OCI-LY7 (cell line): ENCODE measurements at regions not wholly inside any gene's neighbourhood (a gene's known extent, or its start where the extent isn't known, plus 50 kb on each side); places are given as distances from the start of the nearest gene placed in this dataset.

Source experiments
- BruUV-seq: library from RNA; stranded (reverse); fragments of 400-500 nt; replicated peaks from 2 replicates; lab custom pipeline; 2021; lab: Mats Ljungman, UMichigan
- CTCF ChIA-PET: fragments of 300-600 bp; sonication (Branson Sonifier 250); formaldehyde crosslinking; loops from one replicate; lab custom pipeline; 2022; ENCODE audit warnings: antibody characterized with exemption; ENCODE audit not compliant: unreplicated experiment; lab: Charles Lee
- POLR2A ChIA-PET: fragments of 300-600 bp; sonication (Branson Sonifier 250); formaldehyde crosslinking; loops from one replicate; lab custom pipeline; 2022; ENCODE audit warnings: antibody characterized with exemption; lab: Charles Lee
- DNase-seq: peaks from one replicate; pipeline ENCODE4 v3.0.0-alpha.2; 2015; ENCODE audit warnings: low spot score
- H2AFZ ChIP-seq: fragments of 200-600 bp; sonication (generic), shearing (Covaris generic); 2 replicates; pipeline ENCODE4 v1.6.1; 2014; ENCODE audit warnings: mild to moderate bottlenecking, antibody characterized with exemption, low read length, moderate library complexity
- H3K27ac ChIP-seq: fragments of 200-600 bp; sonication (generic); 2 replicates; pipeline ENCODE4 v1.5.1; 2014; ENCODE audit warnings: mixed run types, low read depth, mild to moderate bottlenecking, moderate library complexity, low read length, inconsistent platforms; ENCODE audit not compliant: poor library complexity, severe bottlenecking
- H3K36me3 ChIP-seq: fragments of 200-600 bp; sonication (generic); 2 replicates; pipeline ENCODE4 v1.6.1; 2014; ENCODE audit warnings: mild to moderate bottlenecking, antibody characterized with exemption, low read length, moderate library complexity, mixed read lengths; ENCODE audit not compliant: insufficient read depth
- H3K4me1 ChIP-seq: fragments of 200-600 bp; sonication (generic); 2 replicates; pipeline ENCODE4 v1.5.1; 2014; ENCODE audit warnings: mild to moderate bottlenecking, low read length; ENCODE audit not compliant: insufficient read depth, poor library complexity, severe bottlenecking
- H3K4me2 ChIP-seq: fragments of 200-600 bp; sonication (generic); 2 replicates; pipeline ENCODE4 v1.6.1; 2014; ENCODE audit warnings: mild to moderate bottlenecking, low read length
- H3K4me3 ChIP-seq: fragments of 200-600 bp; sonication (generic); 2 replicates; pipeline ENCODE4 v1.5.1; 2014; ENCODE audit warnings: mild to moderate bottlenecking, low read depth, low read length; ENCODE audit not compliant: poor library complexity, severe bottlenecking
- H3K79me2 ChIP-seq: fragments of 200-600 bp; sonication (generic); 2 replicates; pipeline ENCODE4 v1.6.1; 2016; ENCODE audit warnings: low read depth, mild to moderate bottlenecking, low read length, moderate library complexity, mixed read lengths; ENCODE audit not compliant: insufficient read depth
- H3K9me2 ChIP-seq: fragments of 200-600 bp; sonication (generic); 2 replicates; pipeline ENCODE4 v1.6.1; 2016; ENCODE audit warnings: mild to moderate bottlenecking, low read length, mixed read lengths; ENCODE audit not compliant: insufficient read depth
- H3K9me3 ChIP-seq: fragments of 200-600 bp; sonication (generic); 2 replicates; pipeline ENCODE4 v1.6.1; 2014; ENCODE audit warnings: mild to moderate bottlenecking, mixed run types, low read length, mixed read lengths
- H4K20me1 ChIP-seq: fragments of 200-600 bp; sonication (generic); 2 replicates; pipeline ENCODE4 v1.6.1; 2014; ENCODE audit warnings: mild to moderate bottlenecking, antibody characterized with exemption, low read length, moderate library complexity, mixed read lengths; ENCODE audit not compliant: insufficient read depth
- CTCF ChIP-seq: fragments of 200-600 bp; sonication (generic); conservative IDR thresholded peaks from 2 replicates; pipeline ENCODE4 v1.5.1; 2014; ENCODE audit warnings: mild to moderate bottlenecking, antibody characterized with exemption, low read length, moderate library complexity, mixed read lengths
- EZH2phosphoT487 ChIP-seq: fragments of 200-600 bp; sonication (generic); IDR thresholded peaks from 2 replicates; pipeline ENCODE4 v1.6.1; 2018; ENCODE audit warnings: low read depth, borderline replicate concordance, mild to moderate bottlenecking, mixed run types, antibody characterized with exemption, low read length, moderate library complexity, mixed read lengths
- intact Hi-C: fragments of 100-400 bp; cut with micrococcal nuclease; formaldehyde crosslinking; loops from one replicate; pipeline ENCODE4 v1.10.0; 2022; ENCODE audit not compliant: unreplicated experiment

GRCh38 chr9:3768286-3768685, 242.5 kb upstream of the RFX3 start:
- BruUV-seq, result no TSS peak

GRCh38 chr9:3762076-3762475, 236.3 kb upstream of the RFX3 start:
- H2AFZ ChIP-seq, result no peak overlapping the region
- no peaks in the 10 kb centered on the region for H3K9me3 ChIP-seq
- H3K9me2 ChIP-seq, result no peaks in the 10 kb centered on the region
- TF ChIP-seq CTCF, result no peak
- no peak for TF ChIP-seq EZH2phosphoT487
- no peaks in the 10 kb centered on the region for H3K79me2 ChIP-seq
- BruUV-seq, result no TSS peak
- no peaks in the 10 kb centered on the region for H3K36me3 ChIP-seq
- intact Hi-C loops, result no loop called here
- no peak for DNase-seq
- no peak overlapping the region for H3K27ac ChIP-seq
- ChIA-PET POLR2A (no interaction called here), CTCF (no interaction called here)
- H4K20me1 ChIP-seq, result no peaks in the 10 kb centered on the region
- no peak overlapping the region for H3K4me3 ChIP-seq
- no peak overlapping the region for H3K4me2 ChIP-seq
- no peaks in the 10 kb centered on the region for H3K4me1 ChIP-seq

More at GRCh38 chr9:3768286-3768685, 242.5 kb upstream of the RFX3 start:
- H3K36me3 ChIP-seq, result no peaks in the 10 kb centered on the region
- H3K9me3 ChIP-seq, result no peaks in the 10 kb centered on the region
- no peak overlapping the region for H3K4me2 ChIP-seq
- no peak overlapping the region for H3K4me3 ChIP-seq
- no peaks in the 10 kb centered on the region for H3K4me1 ChIP-seq
- H3K9me2 ChIP-seq, result no peaks in the 10 kb centered on the region
- no peak for TF ChIP-seq EZH2phosphoT487
- no peak for TF ChIP-seq CTCF
- H3K27ac ChIP-seq, result no peak overlapping the region
- H2AFZ ChIP-seq, result no peak overlapping the region
- intact Hi-C loops, result no loop called here
- H4K20me1 ChIP-seq, result no peaks in the 10 kb centered on the region
- ChIA-PET POLR2A (no interaction called here), CTCF (no interaction called here)
- no peak for DNase-seq
- H3K79me2 ChIP-seq, result no peaks in the 10 kb centered on the region

- no peak overlapping the region for H3K4me2 ChIP-seq
- intact Hi-C loops, result no loop called here
- ChIA-PET POLR2A (interaction anchor here (0.7 kb wide), 1 partner anchor 169 kb away, joined by 3 read pairs; no protein-coding TSS in a partner anchor), CTCF (no interaction called here)
- H4K20me1 ChIP-seq, result no peaks in the 10 kb centered on the region
- no peaks in the 10 kb centered on the region for H3K36me3 ChIP-seq
- H3K79me2 ChIP-seq, result no peaks in the 10 kb centered on the region
- H2AFZ ChIP-seq, result no peak overlapping the region
- no peak overlapping the region for H3K4me3 ChIP-seq
- H3K4me1 ChIP-seq, result no peaks in the 10 kb centered on the region
- H3K9me3 ChIP-seq, result no peaks in the 10 kb centered on the region
- no peaks in the 10 kb centered on the region for H3K9me2 ChIP-seq
- DNase-seq, result no peak
- TF ChIP-seq CTCF, result no peak
- no peak for TF ChIP-seq EZH2phosphoT487
- H3K27ac ChIP-seq, result no peak overlapping the region
- no TSS peak for BruUV-seq
These were observed 234.2 kb upstream of the RFX3 start for GRCh38 chr9:3760031-3760430.
